Gastrocnemius medialis (tissue), 4 donors: ENCODE measurements at regions not wholly inside any gene's neighbourhood (a gene's known extent, or its start where the extent isn't known, plus 50 kb on each side); places are given as distances from the start of the nearest gene placed in this dataset.

Source experiments
- POLR2A ChIP-seq, 2 donors: fragments of 450-650 bp; IDR thresholded peaks; one replicate each; pipeline ENCODE4 v1.6.1; 2017; ENCODE audit warnings: antibody characterized with exemption in 2 of 2, mild to moderate bottlenecking in 2 of 2, moderate library complexity in 2 of 2
- TF ChIP-seq, protein P1 (sequence below), 5 experiments: fragments of 450-650 bp in 3 of 5; fragments of 200-600 bp in 2 of 5; sonication (generic) in 2 of 5; IDR thresholded peaks in 4 of 5; conservative IDR thresholded peaks in 1 of 5; 1 replicate in 4 of 5; 2 replicates in 1 of 5; pipeline ENCODE4 v1.5.1; 2016 to 2019; ENCODE audit warnings: antibody characterized with exemption in 5 of 5, mild to moderate bottlenecking in 3 of 5, moderate library complexity in 3 of 5

DNA sequence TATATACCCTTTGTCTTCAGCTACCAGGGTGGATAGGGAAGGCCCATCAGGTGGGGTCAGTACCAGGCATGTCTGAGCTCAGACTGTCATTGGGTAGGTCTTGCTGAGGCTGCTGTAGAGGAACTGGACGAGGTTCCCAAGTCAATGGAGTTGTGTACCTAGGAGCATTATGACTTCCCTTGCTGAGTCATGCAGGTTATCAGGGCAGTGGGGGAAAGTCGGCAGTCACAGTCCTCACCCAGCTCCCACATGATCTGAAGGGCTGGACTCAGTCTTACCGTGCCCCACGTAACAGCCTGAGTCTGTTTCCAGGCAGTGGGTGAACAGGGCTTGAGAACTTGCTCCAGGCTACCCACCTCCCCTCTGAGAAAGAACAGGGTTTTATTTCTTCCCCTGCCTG is 260.8 kb upstream of the COBL start:
- TF ChIP-seq, protein P1, sequence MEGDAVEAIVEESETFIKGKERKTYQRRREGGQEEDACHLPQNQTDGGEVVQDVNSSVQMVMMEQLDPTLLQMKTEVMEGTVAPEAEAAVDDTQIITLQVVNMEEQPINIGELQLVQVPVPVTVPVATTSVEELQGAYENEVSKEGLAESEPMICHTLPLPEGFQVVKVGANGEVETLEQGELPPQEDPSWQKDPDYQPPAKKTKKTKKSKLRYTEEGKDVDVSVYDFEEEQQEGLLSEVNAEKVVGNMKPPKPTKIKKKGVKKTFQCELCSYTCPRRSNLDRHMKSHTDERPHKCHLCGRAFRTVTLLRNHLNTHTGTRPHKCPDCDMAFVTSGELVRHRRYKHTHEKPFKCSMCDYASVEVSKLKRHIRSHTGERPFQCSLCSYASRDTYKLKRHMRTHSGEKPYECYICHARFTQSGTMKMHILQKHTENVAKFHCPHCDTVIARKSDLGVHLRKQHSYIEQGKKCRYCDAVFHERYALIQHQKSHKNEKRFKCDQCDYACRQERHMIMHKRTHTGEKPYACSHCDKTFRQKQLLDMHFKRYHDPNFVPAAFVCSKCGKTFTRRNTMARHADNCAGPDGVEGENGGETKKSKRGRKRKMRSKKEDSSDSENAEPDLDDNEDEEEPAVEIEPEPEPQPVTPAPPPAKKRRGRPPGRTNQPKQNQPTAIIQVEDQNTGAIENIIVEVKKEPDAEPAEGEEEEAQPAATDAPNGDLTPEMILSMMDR (IDR thresholded peaks at IDR 0.05 in 4 of 5, conservative IDR thresholded peaks at IDR 0.05 in 1 of 5): no peak
- TF ChIP-seq POLR2A (IDR thresholded peaks at IDR 0.05): no peak
